ENCODE measurements at regions not wholly inside any gene's neighbourhood (a gene's known extent, or its start where the extent isn't known, plus 50 kb on each side); places are given as distances from the start of the nearest gene placed in this dataset.

DNA sequence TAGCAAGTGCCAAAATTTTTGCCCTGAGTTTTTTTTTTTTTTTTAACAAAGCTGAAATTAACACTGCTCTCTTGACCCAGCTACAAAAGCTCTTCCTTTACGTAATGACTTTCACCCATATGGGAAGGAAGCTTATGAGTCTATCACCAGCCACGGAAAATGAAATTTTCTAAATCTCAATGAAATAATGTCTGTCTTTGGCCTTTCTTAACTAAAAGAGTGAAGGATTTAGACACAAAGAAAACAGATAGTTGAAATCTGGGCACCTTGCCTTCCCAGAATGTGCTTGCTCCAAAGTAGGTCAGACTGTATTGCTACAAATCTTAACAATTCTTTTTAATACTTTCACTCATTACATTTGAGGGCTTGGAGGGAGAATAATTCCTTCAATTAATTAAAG is 180.8 kb upstream of the MGAT5 start:
- in situ Hi-C loops (cut with MboI): no loop called here
- BruUV-seq (replicated peaks): no TSS peak
- TF ChIP-seq TCF12 (IDR thresholded peaks at IDR 0.05; ENCODE audit: low read depth, low read length) (no peak), SIN3A (IDR thresholded peaks at IDR 0.05; ENCODE audit: low read depth, low read length) (no peak), MTA3 (IDR thresholded peaks at IDR 0.05; ENCODE audit: borderline replicate concordance, low read length) (no peak), POLR2A (IDR thresholded peaks at IDR 0.05; ENCODE audit: low read depth, low read length) (no peak), ZBTB11 (CRISPR knock-in tag; IDR thresholded peaks at IDR 0.05) (no peak), CBX5 (IDR thresholded peaks at IDR 0.05; ENCODE audit: low read depth) (no peak), POU2F2 (IDR thresholded peaks at IDR 0.05; ENCODE audit: borderline replicate concordance, low read depth, low read length) (no peak), SMAD5 (IDR thresholded peaks at IDR 0.05; ENCODE audit: low read depth) (no peak), CBX3 (IDR thresholded peaks at IDR 0.05; ENCODE audit: borderline replicate concordance, low read depth) (no peak), HDAC6 (IDR thresholded peaks at IDR 0.05; ENCODE audit: unreplicated experiment) (no peak), MAX (IDR thresholded peaks at IDR 0.05; ENCODE audit: low read depth, low read length) (no peak), RELA (IDR thresholded peaks at IDR 0.05; ENCODE audit: borderline replicate concordance, partially characterized antibody) (no peak), MXI1 (IDR thresholded peaks at IDR 0.05; ENCODE audit: low read depth, low read length) (no peak)
- TF ChIP-seq, protein P1, sequence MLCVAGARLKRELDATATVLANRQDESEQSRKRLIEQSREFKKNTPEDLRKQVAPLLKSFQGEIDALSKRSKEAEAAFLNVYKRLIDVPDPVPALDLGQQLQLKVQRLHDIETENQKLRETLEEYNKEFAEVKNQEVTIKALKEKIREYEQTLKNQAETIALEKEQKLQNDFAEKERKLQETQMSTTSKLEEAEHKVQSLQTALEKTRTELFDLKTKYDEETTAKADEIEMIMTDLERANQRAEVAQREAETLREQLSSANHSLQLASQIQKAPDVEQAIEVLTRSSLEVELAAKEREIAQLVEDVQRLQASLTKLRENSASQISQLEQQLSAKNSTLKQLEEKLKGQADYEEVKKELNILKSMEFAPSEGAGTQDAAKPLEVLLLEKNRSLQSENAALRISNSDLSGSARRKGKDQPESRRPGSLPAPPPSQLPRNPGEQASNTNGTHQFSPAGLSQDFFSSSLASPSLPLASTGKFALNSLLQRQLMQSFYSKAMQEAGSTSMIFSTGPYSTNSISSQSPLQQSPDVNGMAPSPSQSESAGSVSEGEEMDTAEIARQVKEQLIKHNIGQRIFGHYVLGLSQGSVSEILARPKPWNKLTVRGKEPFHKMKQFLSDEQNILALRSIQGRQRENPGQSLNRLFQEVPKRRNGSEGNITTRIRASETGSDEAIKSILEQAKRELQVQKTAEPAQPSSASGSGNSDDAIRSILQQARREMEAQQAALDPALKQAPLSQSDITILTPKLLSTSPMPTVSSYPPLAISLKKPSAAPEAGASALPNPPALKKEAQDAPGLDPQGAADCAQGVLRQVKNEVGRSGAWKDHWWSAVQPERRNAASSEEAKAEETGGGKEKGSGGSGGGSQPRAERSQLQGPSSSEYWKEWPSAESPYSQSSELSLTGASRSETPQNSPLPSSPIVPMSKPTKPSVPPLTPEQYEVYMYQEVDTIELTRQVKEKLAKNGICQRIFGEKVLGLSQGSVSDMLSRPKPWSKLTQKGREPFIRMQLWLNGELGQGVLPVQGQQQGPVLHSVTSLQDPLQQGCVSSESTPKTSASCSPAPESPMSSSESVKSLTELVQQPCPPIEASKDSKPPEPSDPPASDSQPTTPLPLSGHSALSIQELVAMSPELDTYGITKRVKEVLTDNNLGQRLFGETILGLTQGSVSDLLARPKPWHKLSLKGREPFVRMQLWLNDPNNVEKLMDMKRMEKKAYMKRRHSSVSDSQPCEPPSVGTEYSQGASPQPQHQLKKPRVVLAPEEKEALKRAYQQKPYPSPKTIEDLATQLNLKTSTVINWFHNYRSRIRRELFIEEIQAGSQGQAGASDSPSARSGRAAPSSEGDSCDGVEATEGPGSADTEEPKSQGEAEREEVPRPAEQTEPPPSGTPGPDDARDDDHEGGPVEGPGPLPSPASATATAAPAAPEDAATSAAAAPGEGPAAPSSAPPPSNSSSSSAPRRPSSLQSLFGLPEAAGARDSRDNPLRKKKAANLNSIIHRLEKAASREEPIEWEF (IDR thresholded peaks at IDR 0.05; ENCODE audit: insufficient replicate concordance, low read depth, low read length): no peak
- TF ChIP-seq, protein P2, sequence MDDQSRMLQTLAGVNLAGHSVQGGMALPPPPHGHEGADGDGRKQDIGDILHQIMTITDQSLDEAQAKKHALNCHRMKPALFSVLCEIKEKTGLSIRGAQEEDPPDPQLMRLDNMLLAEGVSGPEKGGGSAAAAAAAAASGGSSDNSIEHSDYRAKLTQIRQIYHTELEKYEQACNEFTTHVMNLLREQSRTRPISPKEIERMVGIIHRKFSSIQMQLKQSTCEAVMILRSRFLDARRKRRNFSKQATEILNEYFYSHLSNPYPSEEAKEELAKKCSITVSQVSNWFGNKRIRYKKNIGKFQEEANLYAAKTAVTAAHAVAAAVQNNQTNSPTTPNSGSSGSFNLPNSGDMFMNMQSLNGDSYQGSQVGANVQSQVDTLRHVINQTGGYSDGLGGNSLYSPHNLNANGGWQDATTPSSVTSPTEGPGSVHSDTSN (IDR thresholded peaks at IDR 0.05; ENCODE audit: insufficient replicate concordance, low read depth, low read length): no peak

More for the DNA sequence above, 180.8 kb upstream of the MGAT5 start:
- no peaks in the 10 kb centered on the region for H3K36me3 ChIP-seq (ENCODE audit: control insufficient read depth in 2 of 2, insufficient read depth in 2 of 2, low read length in 1 of 2)
- no peaks in the 10 kb centered on the region for H3K4me1 ChIP-seq (ENCODE audit: control insufficient read depth, insufficient read depth, low read length)
- no peaks in the 10 kb centered on the region; a peak in 1 of 4 replicates for H3K27me3 ChIP-seq (replicated peaks in 1 of 2; ENCODE audit: control insufficient read depth in 2 of 2, insufficient read depth in 2 of 2, low read length in 1 of 2)
- intact Hi-C loops (cut with micrococcal nuclease; ENCODE audit: unreplicated experiment): no loop called here
- H3K27ac ChIP-seq (ENCODE audit: control insufficient read depth, insufficient read depth): no peak overlapping the region
- FAIRE-seq (no peak), DNase-seq (ENCODE audit: low read depth, low spot score) (no peak), ATAC-seq (no peak)
- SMC1A ChIA-PET (ENCODE audit: uncharacterized antibody, unreplicated experiment): interaction anchor here (0.8 to 2.7 kb wide), 3 partner anchors 11 to 186 kb away, joined by 3 to 6 read pairs (median 3); no protein-coding TSS in a partner anchor
- H3K9ac ChIP-seq (ENCODE audit: control insufficient read depth, insufficient read depth, low read length): no peak overlapping the region
- peaks cover 2% of the 10 kb centered on the region; the same call in 1 of the 3 replicates for H3K9me3 ChIP-seq (replicated peaks; ENCODE audit: control insufficient read depth, insufficient read depth, low read length)
- POLR2A ChIA-PET: no interaction called here
- H2AFZ ChIP-seq (ENCODE audit: control insufficient read depth, low read depth, low read length): no peak overlapping the region
- H3K4me3 ChIP-seq: no peak overlapping the region
- H3K79me2 ChIP-seq (ENCODE audit: control insufficient read depth, insufficient read depth, low read length): no peaks in the 10 kb centered on the region
- WGBS (ENCODE audit: insufficient coverage, insufficient replicate concordance, low lambda C conversion rate, missing lambda C conversion rate): 58% methylated on average over 2 of the region's 2 CpGs
- H4K20me1 ChIP-seq (ENCODE audit: control insufficient read depth, insufficient read depth): no peaks in the 10 kb centered on the region
- CTCF ChIA-PET: no interaction called here
- no peak overlapping the region for H3K4me2 ChIP-seq (ENCODE audit: control insufficient read depth, insufficient read depth)
- RAD21 ChIA-PET (ENCODE audit: unreplicated experiment): no interaction called here

Measured in GM12878 (cell line).